ENCODE measurements at regions not wholly inside any gene's neighbourhood (a gene's known extent, or its start where the extent isn't known, plus 50 kb on each side); places are given as distances from the start of the nearest gene placed in this dataset.
A peak's percentile ranks its signal among the peaks of the same experiment; 100 is the strongest.

GRCh38 chr13:80284290-80284689 is 56.6 kb downstream of the SPRY2 start:
- DNase-seq (ENCODE audit: missing footprints), result no peak
- ATAC-seq, result no peak
- intact Hi-C loops (cut with DNase I), result no loop called here

GRCh38 chr13:80278706-80279105 is 62.2 kb downstream of the SPRY2 start:
- DNase-seq (ENCODE audit: missing footprints), result no peak
- ATAC-seq, result no peak
- intact Hi-C loops (cut with DNase I), result no loop called here

- DNase-seq (ENCODE audit: missing footprints) (no peak), ATAC-seq (peak; percentile 56)
- intact Hi-C loops (cut with DNase I), result no loop called here
These were observed 64.3 kb downstream of the SPRY2 start for GRCh38 chr13:80276371-80277289.

DNA sequence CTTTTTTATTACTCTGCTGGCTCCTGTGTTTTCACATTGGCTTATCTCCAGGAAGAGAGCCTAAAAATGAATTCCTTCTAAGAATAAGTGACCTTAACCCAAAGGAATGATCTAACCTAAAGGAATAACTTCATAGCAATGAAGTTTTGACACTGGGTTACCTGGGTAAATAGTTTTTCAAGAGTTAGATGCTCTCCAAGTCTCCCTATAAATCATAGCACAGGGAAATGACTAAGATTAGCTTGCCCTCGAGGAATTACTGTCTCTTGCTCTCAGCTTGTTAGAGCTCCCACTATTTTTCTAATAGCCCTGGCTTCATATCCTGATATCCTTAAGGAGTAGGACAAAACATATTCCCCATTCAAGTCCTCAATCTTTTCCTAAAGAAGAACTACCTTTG is 66.3 kb downstream of the SPRY2 start:
- no peak for ATAC-seq

GRCh38 chr13:80273718-80274117 is 67.2 kb downstream of the SPRY2 start:
- no peak for ATAC-seq
- no peak for DNase-seq (ENCODE audit: missing footprints)
- intact Hi-C loops (cut with DNase I), result no loop called here

More for the DNA sequence above, 66.3 kb downstream of the SPRY2 start:
- no peak for DNase-seq (ENCODE audit: missing footprints)
- intact Hi-C loops (cut with DNase I), result no loop called here

DNA sequence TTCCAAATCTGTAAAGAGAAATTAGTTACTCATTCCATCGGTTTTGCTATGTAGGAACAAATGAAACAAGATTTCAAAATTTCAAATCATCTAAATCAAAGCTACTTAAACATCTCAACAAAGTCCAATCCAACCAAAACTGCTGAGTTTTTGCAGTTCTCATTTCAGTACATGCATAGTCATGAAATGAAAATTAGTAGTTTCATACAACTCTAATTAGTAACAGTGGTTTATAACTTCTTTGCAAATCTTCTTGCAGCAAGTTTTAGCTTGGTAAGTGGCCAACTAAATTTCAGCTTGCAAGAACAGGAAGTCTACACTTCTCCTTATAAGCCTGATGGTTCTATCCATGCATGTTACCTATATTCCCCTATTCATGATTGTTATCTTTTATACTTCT is 75.6 kb downstream of the SPRY2 start:
- intact Hi-C loops (cut with DNase I), result no loop called here
- DNase-seq (ENCODE audit: missing footprints) (no peak), ATAC-seq (no peak)

GRCh38 chr13:80263745-80264513 is 77.0 kb downstream of the SPRY2 start:
- DNase-seq (ENCODE audit: missing footprints) (no peak), ATAC-seq (no peak)
- intact Hi-C loops (cut with DNase I), result no loop called here

GRCh38 chr13:80262051-80262695 is 78.8 kb downstream of the SPRY2 start:
- intact Hi-C loops (cut with DNase I), result no loop called here
- no peak for DNase-seq (ENCODE audit: missing footprints)
- no peak for ATAC-seq

DNA sequence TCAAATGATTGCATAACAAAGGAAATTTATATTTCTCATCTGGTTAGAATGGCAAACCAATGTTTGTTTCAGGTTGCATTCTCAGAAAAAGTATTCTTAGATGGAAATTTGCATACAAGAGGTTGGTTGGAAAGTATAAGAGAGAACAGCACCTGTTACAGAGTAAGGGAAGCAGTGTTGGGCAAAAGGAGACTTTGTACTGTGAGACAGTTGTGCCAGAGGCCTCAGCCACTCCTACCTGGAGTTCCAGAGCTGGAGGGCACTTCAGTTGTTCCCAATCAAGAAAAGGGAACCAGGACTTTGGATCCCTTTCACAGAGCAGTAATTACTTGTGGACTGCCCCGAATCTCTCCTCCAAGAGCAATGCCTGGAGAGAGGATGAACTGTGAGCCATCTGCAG is 81.8 kb downstream of the SPRY2 start:
- no peak for ATAC-seq
- no peak for DNase-seq (ENCODE audit: missing footprints)
- intact Hi-C loops (cut with DNase I), result no loop called here

- intact Hi-C loops (cut with DNase I), result no loop called here
- ATAC-seq, result no peak
- no peak for DNase-seq (ENCODE audit: missing footprints)
These were observed 84.5 kb downstream of the SPRY2 start for GRCh38 chr13:80256352-80256932.

DNA sequence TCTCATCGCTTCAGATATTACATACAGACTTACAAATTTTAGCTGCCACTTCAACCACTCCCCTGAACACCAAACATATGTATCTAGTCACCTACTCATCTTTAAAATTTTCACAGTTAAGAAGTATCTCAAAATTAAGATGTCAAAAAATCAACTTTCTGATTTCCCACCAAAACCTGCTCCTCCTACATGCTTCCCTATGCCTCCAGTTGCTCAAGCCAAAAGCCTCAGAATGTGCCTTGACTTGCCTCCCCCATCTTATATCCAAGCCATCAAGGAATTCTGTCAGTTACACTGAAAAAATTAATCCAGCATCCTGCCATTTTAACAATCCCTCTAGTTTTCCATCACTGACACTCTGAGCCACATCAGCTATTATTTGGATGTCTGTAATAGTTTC is 85.0 kb downstream of the SPRY2 start:
- intact Hi-C loops (cut with DNase I), result no loop called here
- DNase-seq (ENCODE audit: missing footprints) (no peak), ATAC-seq (no peak)

DNA sequence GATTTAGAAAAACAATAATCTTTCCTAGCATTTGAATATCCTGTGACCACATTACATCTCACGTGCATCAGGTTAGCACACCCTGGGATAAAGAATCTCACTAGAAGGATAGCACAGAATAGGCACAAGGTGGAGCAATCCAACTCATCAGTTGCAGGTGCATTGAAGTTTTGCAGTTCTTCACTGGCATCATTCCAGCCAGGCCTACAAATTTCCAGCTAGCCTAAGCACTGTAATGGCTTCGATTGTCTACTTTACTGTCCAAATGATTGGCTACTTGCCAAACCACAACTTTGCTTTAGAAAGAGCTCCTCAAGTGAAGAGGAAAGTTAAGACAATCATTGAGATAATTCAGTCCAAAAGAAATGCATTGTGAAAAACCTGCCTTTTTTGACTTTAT is 89.5 kb downstream of the SPRY2 start:
- ATAC-seq, result no peak
- DNase-seq (ENCODE audit: missing footprints), result no peak
- intact Hi-C loops (cut with DNase I), result no loop called here

DNA sequence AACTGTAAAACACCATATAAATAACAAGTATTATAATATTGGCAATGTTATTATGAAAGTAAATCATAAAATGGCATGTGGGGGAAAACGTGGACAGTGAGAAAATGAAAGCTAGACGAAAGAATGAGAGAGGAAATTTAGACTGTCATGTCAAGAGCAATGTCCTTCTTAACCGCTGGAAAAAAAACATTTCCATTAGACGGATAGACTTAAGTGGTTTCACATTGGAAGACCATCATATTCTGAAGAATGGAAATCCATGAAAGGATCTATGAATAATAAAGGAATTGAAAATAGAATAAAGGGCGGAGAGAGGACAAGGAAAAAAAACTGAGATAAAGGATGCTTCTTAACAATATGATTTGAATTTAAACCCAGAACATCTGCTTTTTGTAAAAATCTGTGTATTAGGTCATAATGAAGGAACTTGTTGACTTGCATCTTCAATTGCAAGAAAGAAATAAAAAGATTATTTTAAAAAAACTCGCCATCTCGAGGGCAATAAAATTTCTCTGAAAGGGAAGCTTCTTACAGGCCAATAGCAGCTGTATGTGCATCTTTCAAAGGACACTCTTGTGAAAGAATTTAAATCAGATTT is 90.6 kb downstream of the SPRY2 start:
- intact Hi-C loops (cut with DNase I), result no loop called here
- ATAC-seq (no peak), DNase-seq (ENCODE audit: missing footprints) (no peak)

- ATAC-seq (no peak), DNase-seq (ENCODE audit: missing footprints) (no peak)
- intact Hi-C loops (cut with DNase I), result no loop called here
These were observed 91.3 kb downstream of the SPRY2 start for GRCh38 chr13:80249516-80250212.

DNA sequence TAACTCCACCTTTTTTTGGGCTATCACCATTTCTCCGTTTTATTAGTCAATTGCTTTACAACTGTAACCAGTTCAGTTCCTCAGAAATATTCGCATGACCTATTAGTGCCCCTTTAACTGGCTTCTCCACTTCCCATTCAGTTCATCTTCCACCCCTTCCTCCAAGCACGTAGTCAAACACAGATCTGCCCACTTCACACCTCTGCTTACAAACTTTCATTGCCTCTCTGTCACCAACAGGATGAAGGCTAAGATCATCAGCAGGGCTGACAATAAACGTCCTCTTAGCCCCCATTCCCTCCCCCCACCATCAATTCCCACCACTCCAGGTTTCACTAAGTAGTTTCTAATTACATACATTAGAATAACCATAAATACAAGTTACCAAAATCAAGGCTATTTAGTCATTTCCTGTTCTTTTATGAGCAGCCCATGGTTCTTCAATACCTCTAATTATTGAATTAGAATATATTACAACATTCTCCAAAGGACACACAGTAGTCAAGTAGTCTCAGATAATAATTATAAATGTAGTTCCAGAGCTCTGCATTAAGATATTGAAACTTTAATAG is 95.7 kb downstream of the SPRY2 start:
- ATAC-seq (no peak), DNase-seq (ENCODE audit: missing footprints) (no peak)
- intact Hi-C loops (cut with DNase I), result no loop called here

DNA sequence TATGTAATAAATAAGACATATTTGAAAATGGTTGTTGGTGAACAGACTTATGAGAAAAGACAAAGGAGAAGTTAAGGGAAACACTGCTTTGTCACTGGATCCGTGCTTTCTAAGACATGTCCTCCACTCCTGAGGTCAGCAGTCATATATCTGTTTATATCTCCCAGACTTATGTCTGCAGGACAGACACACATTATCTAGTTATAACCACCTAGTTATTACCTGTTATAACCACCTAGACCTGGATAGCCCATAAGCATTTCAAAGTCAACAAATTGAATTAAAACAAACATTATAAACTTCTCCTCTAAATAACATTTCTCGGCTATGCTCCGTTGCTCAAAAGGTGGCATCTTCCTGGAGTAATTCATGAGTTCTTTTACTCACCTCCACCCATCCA is 96.4 kb downstream of the SPRY2 start:
- intact Hi-C loops (cut with DNase I), result no loop called here
- ATAC-seq, result no peak

DNA sequence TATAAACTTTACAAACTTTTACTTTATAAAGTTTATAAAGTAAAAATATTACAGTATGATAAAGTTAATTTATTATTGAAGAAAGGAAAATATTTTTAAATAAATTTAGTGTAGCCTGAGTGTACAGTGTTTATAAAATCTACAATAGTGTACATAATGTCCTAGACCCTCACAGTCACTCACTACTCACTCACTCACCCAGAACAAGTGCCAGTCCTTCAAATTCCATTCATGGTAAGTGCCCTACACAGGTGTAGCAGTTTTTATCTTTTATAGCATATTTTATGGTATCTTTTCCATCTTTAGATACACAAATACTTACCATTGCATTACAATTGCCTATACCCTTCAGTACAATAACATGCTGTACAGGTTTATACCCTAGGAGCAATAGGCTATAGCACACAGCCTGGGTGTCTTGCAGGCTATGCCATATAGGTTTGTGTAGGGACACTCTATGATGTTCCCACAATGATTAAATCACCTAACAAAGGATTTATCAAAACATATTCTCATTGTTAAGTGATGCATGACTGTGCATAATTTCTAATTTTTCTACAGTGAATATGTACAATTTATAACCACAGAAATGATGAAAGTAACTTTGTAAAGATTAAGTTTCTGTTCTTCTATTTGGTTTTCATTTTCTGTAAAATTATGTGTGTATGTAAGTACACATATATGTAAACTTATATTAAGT is 98.0 kb downstream of the SPRY2 start:
- intact Hi-C loops (cut with DNase I), result no loop called here
- DNase-seq (ENCODE audit: missing footprints), result no peak
- ATAC-seq, result no peak

More for the DNA sequence above, 96.4 kb downstream of the SPRY2 start:
- no peak for DNase-seq (ENCODE audit: missing footprints)
